ENCODE measurements at regions not wholly inside any gene's neighbourhood (a gene's known extent, or its start where the extent isn't known, plus 50 kb on each side); places are given as distances from the start of the nearest gene placed in this dataset.

GRCh38 chr17:36792849-36793248 is 144.4 kb upstream of the LHX1 start:
- TF ChIP-seq POLR2A (IDR thresholded peaks at IDR 0.05) (no peak), POLR2AphosphoS5 (IDR thresholded peaks at IDR 0.05) (no peak), CTCF (IDR thresholded peaks at IDR 0.05) (no peak), EP300 (IDR thresholded peaks at IDR 0.05) (no peak)
